ENCODE measurements at regions not wholly inside any gene's neighbourhood (a gene's known extent, or its start where the extent isn't known, plus 50 kb on each side); places are given as distances from the start of the nearest gene placed in this dataset.
"Not testable (repeated sequence)": the region's sequence is repeated elsewhere in the genome, so short reads cannot be mapped to it uniquely, and the experiment has no call there.

DNA sequence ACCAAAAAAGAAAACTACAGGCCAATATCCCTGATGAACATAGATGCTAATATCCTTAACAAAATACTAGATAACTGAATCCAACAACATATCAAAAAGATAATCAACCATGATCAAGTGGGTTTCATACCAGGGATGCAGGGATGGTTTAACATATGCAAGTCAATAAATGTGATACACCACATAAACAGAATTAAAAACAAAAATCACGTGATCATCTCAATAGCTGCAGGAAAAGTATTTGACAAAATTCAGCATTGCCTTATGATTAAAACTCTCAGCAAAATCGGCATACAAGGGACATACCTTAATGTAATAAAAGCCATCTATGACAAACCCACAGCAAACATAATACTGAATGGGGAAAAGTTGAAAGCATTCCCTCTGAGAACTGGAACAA lies 199.9 kb downstream of the TXNL1 start:
- TF ChIP-seq, protein P1, sequence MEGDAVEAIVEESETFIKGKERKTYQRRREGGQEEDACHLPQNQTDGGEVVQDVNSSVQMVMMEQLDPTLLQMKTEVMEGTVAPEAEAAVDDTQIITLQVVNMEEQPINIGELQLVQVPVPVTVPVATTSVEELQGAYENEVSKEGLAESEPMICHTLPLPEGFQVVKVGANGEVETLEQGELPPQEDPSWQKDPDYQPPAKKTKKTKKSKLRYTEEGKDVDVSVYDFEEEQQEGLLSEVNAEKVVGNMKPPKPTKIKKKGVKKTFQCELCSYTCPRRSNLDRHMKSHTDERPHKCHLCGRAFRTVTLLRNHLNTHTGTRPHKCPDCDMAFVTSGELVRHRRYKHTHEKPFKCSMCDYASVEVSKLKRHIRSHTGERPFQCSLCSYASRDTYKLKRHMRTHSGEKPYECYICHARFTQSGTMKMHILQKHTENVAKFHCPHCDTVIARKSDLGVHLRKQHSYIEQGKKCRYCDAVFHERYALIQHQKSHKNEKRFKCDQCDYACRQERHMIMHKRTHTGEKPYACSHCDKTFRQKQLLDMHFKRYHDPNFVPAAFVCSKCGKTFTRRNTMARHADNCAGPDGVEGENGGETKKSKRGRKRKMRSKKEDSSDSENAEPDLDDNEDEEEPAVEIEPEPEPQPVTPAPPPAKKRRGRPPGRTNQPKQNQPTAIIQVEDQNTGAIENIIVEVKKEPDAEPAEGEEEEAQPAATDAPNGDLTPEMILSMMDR (IDR thresholded peaks at IDR 0.05; ENCODE audit: insufficient read depth, low read length, poor library complexity, severe bottlenecking) = not testable (repeated sequence)
- not testable (repeated sequence) for TF ChIP-seq EZH2phosphoT487 (conservative IDR thresholded peaks at IDR 0.05; ENCODE audit: low read length)

Data from SU-DHL-6 (cell line).